WTC11 (cell line): ENCODE measurements at regions not wholly inside any gene's neighbourhood (a gene's known extent, or its start where the extent isn't known, plus 50 kb on each side); places are given as distances from the start of the nearest gene placed in this dataset.

Experiments
- ATAC-seq: fragments of 200-7000 bp; cut with Tn5 transposase; 2 replicates; pipeline ENCODE4 v1.10.0; 2021; ENCODE audit warnings: mild to moderate bottlenecking, moderate library complexity
- CTCF ChIA-PET: fragments of 300-600 bp; sonication (Branson Sonifier 250); formaldehyde crosslinking; loops from one replicate; lab custom pipeline; 2021; ENCODE audit warnings: antibody characterized with exemption; lab: Charles Lee
- POLR2A ChIA-PET: fragments of 350-600 bp; sonication (Branson Sonifier 250); formaldehyde crosslinking; loops from one replicate; lab custom pipeline; 2021; ENCODE audit warnings: antibody characterized with exemption; lab: Charles Lee
- DNase-seq: peaks from one replicate; pipeline ENCODE4 v3.0.0; 2021; ENCODE audit warnings: low spot score
- H3K27ac Mint-ChIP-seq: 2 replicates; pipeline ENCODE4 v1.8.0; 2021; ENCODE audit warnings: mixed read lengths
- H3K27me3 Mint-ChIP-seq: 2 replicates; pipeline ENCODE4 v1.8.0; 2021; ENCODE audit warnings: low read depth, mild to moderate bottlenecking, moderate library complexity, mixed read lengths
- H3K36me3 Mint-ChIP-seq: 2 replicates; pipeline ENCODE4 v1.8.0; 2021; ENCODE audit warnings: mixed read lengths
- H3K4me1 Mint-ChIP-seq: 2 replicates; pipeline ENCODE4 v1.8.0; 2022; ENCODE audit warnings: mixed read lengths
- H3K4me3 Mint-ChIP-seq: 2 replicates; pipeline ENCODE4 v1.8.0; 2021; ENCODE audit warnings: mild to moderate bottlenecking, moderate library complexity, mixed read lengths
- H3K9me3 Mint-ChIP-seq: 2 replicates; pipeline ENCODE4 v1.8.0; 2021; ENCODE audit warnings: mixed read lengths
- AR ChIP-seq: fragments of 250-450 bp; sonication (Bioruptor Pico); IDR thresholded peaks from 2 replicates; pipeline ENCODE4 v1.9.0; 2021; ENCODE audit warnings: mild to moderate bottlenecking
- CREM ChIP-seq: sonication (generic); formaldehyde crosslinking; IDR thresholded peaks from 2 replicates; pipeline ENCODE4 v1.8.1; 2022; ENCODE audit warnings: mild to moderate bottlenecking, missing genetic modification reagents, moderate library complexity
- E2F1 ChIP-seq: sonication (generic); formaldehyde crosslinking; IDR thresholded peaks from 2 replicates; pipeline ENCODE4 v1.8.0; 2022; ENCODE audit warnings: mild to moderate bottlenecking, missing genetic modification reagents
- ELF4 ChIP-seq: sonication (generic); formaldehyde crosslinking; IDR thresholded peaks from 2 replicates; pipeline ENCODE4 v1.8.1; 2022; ENCODE audit warnings: low read depth, mild to moderate bottlenecking, moderate library complexity, missing genetic modification reagents
- EMX1 ChIP-seq: fragments of 250-450 bp; sonication (Bioruptor Pico); IDR thresholded peaks from 2 replicates; pipeline ENCODE4 v1.8.0; 2021; ENCODE audit warnings: mild to moderate bottlenecking
- ERG ChIP-seq: fragments of 250-450 bp; sonication (Bioruptor Pico); IDR thresholded peaks from 2 replicates; pipeline ENCODE4 v1.8.0; 2021; ENCODE audit warnings: mild to moderate bottlenecking
- ETV6 ChIP-seq: sonication (generic); formaldehyde crosslinking; IDR thresholded peaks from 2 replicates; pipeline ENCODE4 v1.8.1; 2022; ENCODE audit warnings: mild to moderate bottlenecking, missing genetic modification reagents
- IRF1 ChIP-seq: sonication (generic); formaldehyde crosslinking; IDR thresholded peaks from 2 replicates; pipeline ENCODE4 v1.8.0; 2023; ENCODE audit warnings: missing genetic modification reagents
- KAT7 ChIP-seq: sonication (generic); formaldehyde crosslinking; IDR thresholded peaks from 2 replicates; pipeline ENCODE4 v1.8.1; 2023; ENCODE audit warnings: missing genetic modification reagents, mild to moderate bottlenecking, borderline replicate concordance
- MYBL2 ChIP-seq: sonication (generic); formaldehyde crosslinking; IDR thresholded peaks from 2 replicates; pipeline ENCODE4 v1.8.1; 2023; ENCODE audit warnings: mild to moderate bottlenecking, moderate library complexity, missing genetic modification reagents
- PRDM15 ChIP-seq: sonication (generic); formaldehyde crosslinking; IDR thresholded peaks from 2 replicates; pipeline ENCODE4 v1.8.0; 2022; ENCODE audit warnings: missing genetic modification reagents
- PRRX2 ChIP-seq: fragments of 250-450 bp; sonication (Bioruptor Pico); IDR thresholded peaks from 2 replicates; pipeline ENCODE4 v1.8.0; 2021; ENCODE audit warnings: mild to moderate bottlenecking
- SMAD3 ChIP-seq: sonication (generic); formaldehyde crosslinking; IDR thresholded peaks from 2 replicates; pipeline ENCODE4 v1.8.0; 2022; ENCODE audit warnings: missing genetic modification reagents, mild to moderate bottlenecking, borderline replicate concordance
- SMAD4 ChIP-seq: sonication (generic); formaldehyde crosslinking; IDR thresholded peaks from 2 replicates; pipeline ENCODE4 v1.8.0; 2022; ENCODE audit warnings: mild to moderate bottlenecking, missing genetic modification reagents
- SP1 ChIP-seq: sonication (generic); formaldehyde crosslinking; conservative IDR thresholded peaks from 2 replicates; pipeline ENCODE4 v1.8.1; 2022; ENCODE audit warnings: missing genetic modification reagents
- ZBTB43 ChIP-seq: sonication (generic); formaldehyde crosslinking; IDR thresholded peaks from 2 replicates; pipeline ENCODE4 v1.8.1; 2023; ENCODE audit warnings: mild to moderate bottlenecking, missing genetic modification reagents
- ZNF263 ChIP-seq: sonication (generic); formaldehyde crosslinking; IDR thresholded peaks from 2 replicates; pipeline ENCODE4 v1.8.1; 2022; ENCODE audit warnings: low read depth, mild to moderate bottlenecking, moderate library complexity, missing genetic modification reagents
- ZNF423 ChIP-seq: fragments of 250-450 bp; sonication (Bioruptor Pico); IDR thresholded peaks from 2 replicates; pipeline ENCODE4 v2.1.2; 2022; ENCODE audit warnings: mild to moderate bottlenecking, moderate library complexity
- ZNF425 ChIP-seq: fragments of 250-450 bp; sonication (Bioruptor Pico); conservative IDR thresholded peaks from 2 replicates; pipeline ENCODE4 v1.9.0; 2021; ENCODE audit warnings: mild to moderate bottlenecking
- ZNF512 ChIP-seq: sonication (generic); formaldehyde crosslinking; IDR thresholded peaks from 2 replicates; pipeline ENCODE4 v1.8.1; 2022; ENCODE audit warnings: missing genetic modification reagents, borderline replicate concordance

- H3K36me3 Mint-ChIP-seq = no peaks in the 10 kb centered on the region
- H3K4me3 Mint-ChIP-seq = no peak overlapping the region
- H3K9me3 Mint-ChIP-seq = no peaks in the 10 kb centered on the region
- H3K27me3 Mint-ChIP-seq = no peaks in the 10 kb centered on the region
- POLR2A ChIA-PET = no interaction called here
- no peak overlapping the region for H3K27ac Mint-ChIP-seq
- DNase-seq (no peak), ATAC-seq (no peak)
- H3K4me1 Mint-ChIP-seq = peaks cover 21% of the 10 kb centered on the region
- TF ChIP-seq SMAD4 (CRISPR knock-in tag) = no peak
- CTCF ChIA-PET = no interaction called here
Measured at GRCh38 chr12:38998887-38999482, 93.6 kb upstream of the CPNE8 start.

- ATAC-seq (no peak), DNase-seq (no peak)
- TF ChIP-seq AR = no peak
- TF ChIP-seq ZNF423 = no peak
- TF ChIP-seq ELF4 (CRISPR knock-in tag) = no peak
- no peak for TF ChIP-seq ERG (CRISPR knock-in tag)
- no peak for TF ChIP-seq ZBTB43 (CRISPR knock-in tag)
- TF ChIP-seq PRRX2 (CRISPR knock-in tag) = no peak
- TF ChIP-seq E2F1 = no peak
- TF ChIP-seq CREM (CRISPR knock-in tag) = no peak
- TF ChIP-seq KAT7 (CRISPR knock-in tag) = no peak
- no peak for TF ChIP-seq ZNF263 (CRISPR knock-in tag)
- TF ChIP-seq MYBL2 = no peak
- TF ChIP-seq EMX1 (CRISPR knock-in tag) = no peak
- no peak for TF ChIP-seq ZNF512 (CRISPR knock-in tag)
- no peak for TF ChIP-seq SMAD3 (CRISPR knock-in tag)
- TF ChIP-seq IRF1 (CRISPR knock-in tag) = no peak
- no peak for TF ChIP-seq ETV6
- TF ChIP-seq ZNF425 (CRISPR knock-in tag) = no peak
- TF ChIP-seq SP1 (CRISPR knock-in tag) = no peak
- no peak for TF ChIP-seq PRDM15 (CRISPR knock-in tag)
- POLR2A ChIA-PET = no interaction called here
- CTCF ChIA-PET = interaction anchor here (0.8 kb wide), 1 partner anchor 74 kb away, joined by 3 read pairs; no protein-coding TSS in a partner anchor
- Mint-ChIP-seq H3K27me3 (no peaks in the 10 kb centered on the region), H3K4me1 (peaks cover 11% of the 10 kb centered on the region), H3K4me3 (no peak overlapping the region), H3K36me3 (peaks cover 9% of the 10 kb centered on the region), H3K27ac (no peak overlapping the region), H3K9me3 (peaks cover 18% of the 10 kb centered on the region)
Measured at GRCh38 chr12:38995249-38995648, 89.9 kb upstream of the CPNE8 start.
